Stimulated activated CD4-positive, alpha-beta T cell treated with anti-CD3 and anti-CD28 coated beads, Interleukin-1b, Interleukin-23, amount 100 ng/mL, for 4 hours (primary cell): ENCODE measurements at regions not wholly inside any gene's neighbourhood (a gene's known extent, or its start where the extent isn't known, plus 50 kb on each side); places are given as distances from the start of the nearest gene placed in this dataset.

ENCODE experiments used
- DNase-seq, 2 donors: peaks; one replicate each; pipeline ENCODE4 v3.0.0-alpha.2; 2020; ENCODE audit warnings: low read depth in 2 of 2

GRCh38 chr14:98868866-98869265 lies 403.1 kb downstream of the BCL11B start:
- no peak for DNase-seq

DNA sequence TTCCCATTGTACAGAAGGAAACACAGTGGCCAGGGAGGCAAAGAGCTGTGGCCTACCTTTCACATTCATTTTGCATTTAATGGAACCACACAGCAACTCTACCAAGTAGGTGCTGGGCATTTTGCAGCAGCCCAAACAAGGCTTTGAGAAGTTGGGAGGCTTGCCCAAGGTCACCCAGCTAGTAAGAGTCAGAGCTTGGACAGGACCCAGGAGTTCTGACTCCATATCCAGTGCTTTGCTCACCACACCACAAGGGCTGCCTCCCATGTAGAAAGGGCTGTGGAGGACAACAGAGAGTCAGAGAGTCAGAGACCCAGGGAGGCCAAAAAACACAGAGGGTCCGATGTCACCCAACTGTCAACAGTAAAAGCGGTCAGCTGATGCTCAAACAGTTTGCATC lies 400.2 kb downstream of the BCL11B start:
- no peak for DNase-seq

DNA sequence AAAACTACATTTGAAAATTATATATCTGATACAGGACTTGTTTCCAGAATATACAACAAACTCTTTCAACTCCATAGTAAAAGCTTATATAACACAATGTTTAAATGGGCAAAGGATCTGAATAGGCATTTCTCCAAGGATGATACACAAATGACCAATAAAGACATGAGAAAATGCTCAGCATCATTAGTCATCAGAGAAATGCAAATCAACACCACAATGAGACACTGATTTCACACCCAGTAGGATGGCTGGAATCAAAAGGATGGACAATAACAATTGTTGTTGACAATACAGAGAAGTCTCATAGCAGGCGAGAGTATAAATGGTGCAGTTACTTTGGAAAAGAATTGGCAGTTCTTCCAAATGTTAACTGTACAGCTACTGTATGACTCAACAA lies 394.9 kb downstream of the BCL11B start:
- no peak for DNase-seq

DNA sequence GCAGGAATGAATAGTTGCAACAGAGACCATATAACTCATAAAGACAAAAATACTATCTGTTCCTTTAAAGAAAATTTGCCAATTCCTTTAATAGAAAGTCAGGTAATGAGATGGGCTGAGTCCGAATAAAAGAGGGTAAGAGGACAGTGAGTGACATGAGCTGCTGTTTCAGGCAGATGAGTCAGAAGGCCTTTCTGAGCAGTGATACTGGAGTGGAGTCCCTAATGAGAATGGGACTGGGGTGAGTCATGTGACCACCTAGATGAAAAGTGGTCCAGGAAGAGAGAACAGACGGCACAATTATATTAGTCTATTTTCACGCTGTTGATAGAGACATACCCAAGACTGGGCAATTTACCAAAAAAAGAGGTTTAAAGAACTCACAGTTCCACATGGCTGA lies 393.7 kb downstream of the BCL11B start:
- DNase-seq: no peak

DNA sequence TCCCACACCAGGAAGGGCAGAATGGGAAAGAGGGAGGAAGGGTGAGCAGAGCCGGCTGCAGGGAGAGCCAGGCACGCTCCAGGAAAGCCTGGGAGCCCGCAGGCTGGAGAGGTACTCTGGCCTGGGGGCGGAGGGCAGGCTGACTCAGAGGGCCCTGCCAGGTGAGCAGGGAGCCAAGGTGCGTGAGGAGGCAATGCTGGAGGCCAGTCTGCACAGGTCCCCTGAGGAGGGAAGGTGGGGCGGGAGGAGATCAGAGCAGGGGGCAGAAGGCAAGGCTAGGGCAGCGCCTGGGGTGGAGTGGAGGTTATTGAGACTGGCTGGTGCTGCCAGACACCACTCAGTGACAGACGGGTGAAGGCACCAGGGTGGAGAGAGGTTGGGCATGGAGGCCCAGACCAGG lies 385.0 kb downstream of the BCL11B start:
- no peak for DNase-seq

DNA sequence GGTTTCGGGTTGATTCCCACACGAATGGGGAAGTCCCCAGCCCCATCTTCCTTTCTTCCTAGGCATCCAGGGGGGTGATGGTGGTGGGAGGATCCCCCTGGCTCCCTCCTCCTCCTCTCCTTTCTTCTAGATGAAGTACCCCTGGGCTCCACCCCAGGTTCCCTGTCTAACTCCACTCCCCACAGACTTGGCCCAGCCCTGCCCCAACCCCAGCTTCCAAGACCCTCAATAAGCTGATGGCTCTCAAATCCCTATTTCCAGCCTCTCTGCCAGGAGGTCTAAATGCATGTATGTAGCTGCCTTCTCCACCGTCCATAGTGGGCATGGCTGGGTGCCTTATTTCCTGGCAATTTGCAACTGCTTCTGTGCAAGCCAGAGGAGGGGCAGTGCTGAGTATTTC lies 383.7 kb downstream of the BCL11B start:
- no peak for DNase-seq

- DNase-seq: no peak
Measured at GRCh38 chr14:98888927-98889835, 382.8 kb downstream of the BCL11B start.

DNA sequence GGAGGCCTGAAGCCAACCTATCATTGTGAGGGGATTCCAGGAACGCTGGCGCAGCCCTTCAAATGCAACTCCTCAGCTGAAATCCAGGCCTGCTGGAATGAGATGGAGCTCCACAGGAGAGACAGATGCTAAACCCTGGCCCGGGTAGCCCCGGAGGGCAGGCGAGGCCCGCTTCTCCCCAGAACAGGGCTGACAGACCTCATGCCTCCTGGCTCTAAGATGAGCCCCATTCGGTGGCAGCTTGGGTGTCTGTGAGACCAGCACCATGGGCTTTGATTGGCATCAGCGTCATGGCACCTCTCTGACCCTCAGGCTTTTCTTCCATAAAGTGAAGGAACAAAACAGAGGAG lies 382.2 kb downstream of the BCL11B start:
- DNase-seq: no peak

GRCh38 chr14:98890556-98891340 lies 381.2 kb downstream of the BCL11B start:
- DNase-seq: no peak

GRCh38 chr14:98893675-98894074 lies 378.3 kb downstream of the BCL11B start:
- no peak for DNase-seq

DNA sequence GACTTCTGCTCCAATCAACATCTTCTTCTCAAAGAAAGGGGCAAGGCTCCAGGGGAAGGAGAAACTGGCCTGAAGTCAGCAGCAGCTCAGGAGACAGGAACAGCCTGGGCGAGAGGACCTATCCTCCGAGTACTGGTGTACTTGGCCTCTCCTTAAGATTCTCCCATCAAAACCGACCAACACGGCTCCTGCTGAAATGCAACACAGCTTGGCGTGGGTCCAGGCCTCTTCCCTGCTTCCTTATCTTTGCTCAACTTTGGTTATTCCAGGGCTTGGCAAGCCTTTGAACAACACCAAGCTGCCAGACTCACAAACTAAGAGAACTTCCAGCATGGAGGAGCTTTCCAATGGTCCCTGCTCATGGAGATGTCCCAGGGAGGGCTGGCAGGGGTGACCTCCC lies 377.4 kb downstream of the BCL11B start:
- no peak for DNase-seq

- no peak for DNase-seq
Measured at GRCh38 chr14:98896449-98896848, 375.5 kb downstream of the BCL11B start.

GRCh38 chr14:98897605-98898309 lies 374.2 kb downstream of the BCL11B start:
- no peak for DNase-seq

DNA sequence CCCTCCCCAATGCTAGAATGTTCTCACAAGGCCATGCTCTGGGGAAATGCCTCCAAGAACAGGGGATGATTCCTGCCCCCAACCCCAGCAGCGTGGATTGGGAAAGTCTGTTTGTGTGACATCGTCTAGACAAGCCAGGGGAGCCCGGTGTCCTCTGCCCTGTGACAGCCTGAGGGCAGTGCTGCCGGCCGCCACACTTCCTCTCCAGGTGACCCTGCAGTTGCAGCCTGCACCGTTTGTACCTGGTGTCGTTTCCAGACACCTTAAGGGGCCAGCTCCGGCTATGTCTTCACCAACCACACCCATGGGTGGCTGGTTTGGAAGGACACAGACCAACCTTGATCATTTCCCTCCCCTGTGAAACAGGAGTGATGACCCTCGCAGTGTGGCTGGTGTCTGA lies 372.6 kb downstream of the BCL11B start:
- no peak for DNase-seq

DNA sequence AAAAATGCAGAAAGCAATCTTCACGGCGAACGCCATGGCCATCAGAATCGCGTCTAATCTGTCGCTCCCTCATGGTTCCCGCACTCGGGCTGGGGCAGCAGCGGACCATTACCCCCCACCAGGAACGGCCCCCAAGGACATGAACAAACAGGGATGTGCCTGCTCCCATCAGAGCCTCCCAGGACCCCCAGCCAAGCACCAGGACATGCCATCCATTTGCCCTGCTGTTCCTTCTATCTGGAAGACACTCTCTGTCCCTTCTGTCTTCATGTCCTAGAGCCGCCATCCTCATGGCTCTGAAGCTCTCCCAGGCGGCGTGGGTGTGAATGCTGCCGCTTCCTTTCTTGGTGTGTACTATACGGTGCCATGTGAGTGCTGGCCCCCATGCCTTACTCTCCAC lies 371.8 kb downstream of the BCL11B start:
- no peak for DNase-seq

DNA sequence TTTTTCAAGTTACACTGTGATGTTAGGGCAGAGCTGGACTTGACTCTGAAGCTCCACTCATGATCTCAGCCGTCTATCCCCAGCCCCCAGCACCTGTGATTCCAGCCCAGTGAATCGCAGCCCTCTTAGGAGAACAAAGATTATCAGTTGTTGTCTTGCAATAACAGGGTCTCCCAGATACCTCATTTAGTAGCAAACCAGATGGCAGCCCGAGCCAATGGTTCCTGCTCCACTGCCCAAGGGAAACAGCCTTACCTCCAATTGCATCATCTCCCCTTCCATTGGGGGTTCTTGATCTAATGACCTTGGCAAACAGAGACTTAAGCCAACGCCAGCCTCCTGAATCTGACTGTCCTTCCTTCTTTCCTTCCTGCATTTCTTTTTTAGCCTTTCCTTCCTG lies 371.2 kb downstream of the BCL11B start:
- DNase-seq: no peak

- no peak for DNase-seq
Measured at GRCh38 chr14:98901511-98902205, 370.3 kb downstream of the BCL11B start.

GRCh38 chr14:98903371-98903770 lies 368.6 kb downstream of the BCL11B start:
- DNase-seq: no peak

DNA sequence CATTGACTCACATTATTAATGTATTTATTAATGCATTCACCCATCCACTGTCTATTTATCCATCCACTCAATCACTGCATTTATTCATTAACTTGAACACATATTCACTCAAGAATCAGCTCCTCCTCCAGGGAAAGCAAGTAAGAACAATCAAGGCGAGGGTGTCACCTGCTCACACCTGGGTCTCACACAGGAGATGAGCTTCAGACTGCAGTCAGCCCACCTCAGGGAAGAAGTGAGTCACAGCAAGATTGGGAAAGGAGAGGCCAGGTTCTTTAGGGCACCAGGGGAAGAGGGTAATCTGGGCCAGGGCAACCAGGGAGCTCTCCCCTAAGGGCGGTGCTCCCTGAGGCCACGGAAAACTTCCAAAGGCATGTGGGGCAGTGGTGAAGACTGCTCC lies 367.3 kb downstream of the BCL11B start:
- DNase-seq: no peak

GRCh38 chr14:98906123-98906995 lies 365.6 kb downstream of the BCL11B start:
- no peak for DNase-seq

GRCh38 chr14:98907271-98907670 lies 364.7 kb downstream of the BCL11B start:
- DNase-seq: no peak
